Smooth muscle cell (in vitro differentiated cells): ENCODE measurements at regions not wholly inside any gene's neighbourhood (a gene's known extent, or its start where the extent isn't known, plus 50 kb on each side); places are given as distances from the start of the nearest gene placed in this dataset.

Source experiments
- DNase-seq: peaks from one replicate; lab custom pipeline; 2025; ENCODE audit not compliant: unreplicated experiment; lab: John Stamatoyannopoulos, UW
- H2AFZ ChIP-seq: fragments of 200-600 bp; sonication (generic); 2 replicates; pipeline ENCODE4 v1.6.0; 2016; ENCODE audit warnings: antibody characterized with exemption, low read depth, mild to moderate bottlenecking
- H3F3A ChIP-seq: fragments of 200-600 bp; sonication (generic); 2 replicates; pipeline ENCODE4 v1.6.0; 2017; ENCODE audit warnings: antibody characterized with exemption, low read depth
- H3K27ac ChIP-seq: fragments of 200-600 bp; sonication (generic); 2 replicates; pipeline ENCODE4 v1.5.1; 2016; ENCODE audit warnings: low read depth, mild to moderate bottlenecking
- H3K27me3 ChIP-seq: fragments of 200-600 bp; sonication (generic); 2 replicates; pipeline ENCODE4 v1.6.1; 2016; ENCODE audit warnings: low read depth, mild to moderate bottlenecking
- H3K36me3 ChIP-seq: fragments of 200-600 bp; sonication (generic); 2 replicates; pipeline ENCODE4 v1.5.1; 2016; ENCODE audit warnings: low read depth
- H3K4me1 ChIP-seq: fragments of 200-600 bp; sonication (generic); 2 replicates; pipeline ENCODE4 v1.5.1; 2016; ENCODE audit warnings: low read depth
- H3K4me2 ChIP-seq: fragments of 200-600 bp; sonication (generic); 2 replicates; pipeline ENCODE4 v1.6.0; 2016; ENCODE audit warnings: mild to moderate bottlenecking
- H3K4me3 ChIP-seq: fragments of 200-600 bp; sonication (generic); 2 replicates; pipeline ENCODE4 v1.5.1; 2016; ENCODE audit warnings: mild to moderate bottlenecking
- H3K79me2 ChIP-seq: fragments of 200-600 bp; sonication (generic); 2 replicates; pipeline ENCODE4 v1.6.0; 2016; ENCODE audit warnings: low read depth, mild to moderate bottlenecking
- H3K9ac ChIP-seq: fragments of 200-600 bp; sonication (generic); 2 replicates; pipeline ENCODE4 v1.6.0; 2016; ENCODE audit warnings: low read depth
- H3K9me3 ChIP-seq: fragments of 200-600 bp; sonication (generic); replicated peaks from 2 replicates; pipeline ENCODE4 v1.5.1; 2016; ENCODE audit warnings: low read depth
- H4K20me1 ChIP-seq: fragments of 200-600 bp; sonication (generic); 2 replicates; pipeline ENCODE4 v1.6.0; 2016; ENCODE audit warnings: low read depth
- CTCF ChIP-seq: fragments of 200-600 bp; sonication (generic); IDR thresholded peaks from 2 replicates; pipeline ENCODE4 v1.5.1; 2017; ENCODE audit warnings: borderline replicate concordance, mild to moderate bottlenecking, antibody characterized with exemption; ENCODE audit not compliant: insufficient read depth, poor library complexity, severe bottlenecking
- WGBS: methylation state at CpG from one replicate; pipeline ENCODE4 v1.1.7; 2016; ENCODE audit warnings: low lambda C conversion rate; 5-methylcytosine and 5-hydroxymethylcytosine counted together

- peak overlapping the region; percentile 56 for H3K4me2 ChIP-seq
- 37% methylated on average over 6 of the region's 6 CpGs for WGBS
These were observed 257.8 kb upstream of the GNAI1 start for GRCh38 chr7:79876848-79877252.

DNA sequence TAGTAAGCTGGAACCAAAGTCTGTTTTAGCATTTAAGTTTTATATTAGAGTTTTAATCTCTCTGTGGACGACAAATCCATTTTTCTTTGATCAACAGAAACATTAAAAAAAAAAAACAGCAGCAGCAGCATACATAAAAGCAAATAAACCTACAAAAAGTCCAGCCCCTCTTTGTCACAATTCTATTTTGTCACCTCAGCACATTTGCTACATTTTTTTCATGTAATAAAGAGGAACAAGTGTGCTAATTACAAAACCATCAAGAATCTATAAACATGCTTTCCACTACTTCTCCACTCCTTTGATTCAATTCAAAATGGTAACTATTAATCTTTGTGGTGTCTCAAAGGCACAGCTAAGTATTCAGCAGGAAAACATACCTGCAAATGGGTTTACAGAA lies 259.8 kb upstream of the GNAI1 start:
- no peak for DNase-seq
- Histone ChIP-seq H4K20me1 (no peaks in the 10 kb centered on the region), H3K79me2 (no peaks in the 10 kb centered on the region), H3F3A (no peaks in the 10 kb centered on the region), H3K4me1 (peaks cover 17% of the 10 kb centered on the region), H3K4me2 (no peak overlapping the region), H2AFZ (no peak overlapping the region), H3K9me3 (no peaks in the 10 kb centered on the region), H3K36me3 (no peaks in the 10 kb centered on the region), H3K27me3 (peaks cover 9% of the 10 kb centered on the region), H3K4me3 (no peak overlapping the region), H3K9ac (no peak overlapping the region), H3K27ac (no peak overlapping the region)
- WGBS: 32% methylated on average over 1 of the region's 1 CpG
- no peak for TF ChIP-seq CTCF

More at GRCh38 chr7:79876848-79877252, 257.8 kb upstream of the GNAI1 start:
- peaks cover 13% of the 10 kb centered on the region for H3K4me1 ChIP-seq
- H3K4me3 ChIP-seq: no peak overlapping the region
- H3K27ac ChIP-seq: no peak overlapping the region
- DNase-seq: no peak
- no peak overlapping the region for H3K9ac ChIP-seq
- H4K20me1 ChIP-seq: no peaks in the 10 kb centered on the region
- no peaks in the 10 kb centered on the region for H3K36me3 ChIP-seq
- no peak overlapping the region for H2AFZ ChIP-seq
- H3K9me3 ChIP-seq: no peaks in the 10 kb centered on the region
- peaks cover 9% of the 10 kb centered on the region for H3K27me3 ChIP-seq
- H3K79me2 ChIP-seq: no peaks in the 10 kb centered on the region
- TF ChIP-seq CTCF: no peak
- H3F3A ChIP-seq: no peaks in the 10 kb centered on the region

DNA sequence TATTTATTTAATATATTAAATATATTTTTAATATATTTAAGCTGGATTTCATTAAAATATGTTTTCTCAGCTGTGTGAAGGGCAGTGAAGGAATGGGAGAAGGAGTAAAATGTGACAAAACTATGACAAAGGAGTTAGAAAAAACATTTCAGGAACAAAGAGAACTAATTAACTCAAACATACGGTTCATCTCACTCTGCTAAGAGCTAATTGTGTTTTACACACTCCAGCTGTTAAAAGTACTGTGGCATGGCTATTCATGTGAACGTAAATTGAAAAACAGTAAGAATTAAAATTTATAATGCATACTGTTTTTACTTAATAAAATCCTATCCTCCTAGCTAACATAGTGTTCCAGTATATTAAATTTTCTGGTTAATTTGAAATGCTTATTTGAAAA lies 262.5 kb upstream of the GNAI1 start:
- Histone ChIP-seq H3K4me1 (peaks cover 17% of the 10 kb centered on the region), H3K27me3 (peaks cover 9% of the 10 kb centered on the region), H3F3A (no peaks in the 10 kb centered on the region), H3K79me2 (no peaks in the 10 kb centered on the region), H3K4me2 (no peak overlapping the region), H3K9ac (no peak overlapping the region), H4K20me1 (no peaks in the 10 kb centered on the region), H3K9me3 (no peaks in the 10 kb centered on the region), H3K36me3 (no peaks in the 10 kb centered on the region), H3K4me3 (no peak overlapping the region), H2AFZ (no peak overlapping the region), H3K27ac (no peak overlapping the region)
- 85% methylated on average over 2 of the region's 2 CpGs for WGBS
- TF ChIP-seq CTCF: no peak
- DNase-seq: no peak

DNA sequence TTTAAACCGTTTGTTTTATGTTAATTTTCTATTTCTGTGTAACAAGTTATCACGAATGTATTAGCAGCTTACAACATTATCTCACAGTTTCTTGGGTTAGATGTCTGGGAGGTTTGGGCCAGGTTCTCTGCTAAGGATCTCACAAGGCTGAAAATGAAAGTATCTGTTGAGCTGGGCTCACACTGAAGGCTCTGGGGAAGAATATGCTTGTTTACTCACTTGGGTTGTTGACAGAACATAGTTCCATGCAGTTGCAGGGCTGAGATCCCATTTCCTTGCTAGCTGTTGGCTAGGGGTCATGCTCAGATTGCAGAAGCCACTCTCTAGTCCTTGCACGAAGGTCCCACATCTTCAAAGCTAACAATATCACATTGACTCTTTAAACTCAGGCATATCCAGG lies 266.6 kb upstream of the GNAI1 start:
- no peak overlapping the region for H3K27ac ChIP-seq

More for the DNA sequence above, 266.6 kb upstream of the GNAI1 start:
- Histone ChIP-seq H3K9me3 (no peaks in the 10 kb centered on the region), H3K4me3 (no peak overlapping the region), H3K79me2 (no peaks in the 10 kb centered on the region), H3K4me2 (no peak overlapping the region), H3F3A (no peaks in the 10 kb centered on the region), H3K4me1 (peaks cover 15% of the 10 kb centered on the region), H2AFZ (no peak overlapping the region), H3K9ac (no peak overlapping the region), H3K36me3 (no peaks in the 10 kb centered on the region), H3K27me3 (peaks cover 1% of the 10 kb centered on the region), H4K20me1 (no peaks in the 10 kb centered on the region)
- no peak for TF ChIP-seq CTCF
- DNase-seq: no peak
- WGBS: 78% methylated on average over 3 of the region's 3 CpGs
